Loucy (cell line): ENCODE measurements at regions not wholly inside any gene's neighbourhood (a gene's known extent, or its start where the extent isn't known, plus 50 kb on each side); places are given as distances from the start of the nearest gene placed in this dataset.
A peak's percentile ranks its signal among the peaks of the same experiment; 100 is the strongest.

Experiments used
- H2AFZ ChIP-seq: fragments of 200-600 bp; sonication (generic); 2 replicates; pipeline ENCODE4 v1.6.0; 2016; ENCODE audit warnings: antibody characterized with exemption, mild to moderate bottlenecking, low read length, moderate library complexity
- H3F3A ChIP-seq: fragments of 200-600 bp; 2 replicates; pipeline ENCODE4 v1.6.0; 2016; ENCODE audit warnings: antibody characterized with exemption, low read depth, mild to moderate bottlenecking
- H3K27me3 ChIP-seq: fragments of 200-600 bp; sonication (generic); 2 replicates; pipeline ENCODE4 v1.6.1; 2014; ENCODE audit warnings: low read length, mild to moderate bottlenecking; ENCODE audit not compliant: insufficient read depth, poor library complexity, severe bottlenecking
- H3K36me3 ChIP-seq: fragments of 200-600 bp; sonication (generic); 2 replicates; pipeline ENCODE4 v1.6.1; 2016; ENCODE audit warnings: low read length; ENCODE audit not compliant: insufficient read depth
- H3K4me1 ChIP-seq: fragments of 200-600 bp; sonication (generic); 2 replicates; pipeline ENCODE4 v1.5.1; 2014; ENCODE audit warnings: low read length, mild to moderate bottlenecking; ENCODE audit not compliant: insufficient read depth, poor library complexity, severe bottlenecking
- H3K4me2 ChIP-seq: fragments of 200-600 bp; sonication (generic); 2 replicates; pipeline ENCODE4 v1.6.0; 2014; ENCODE audit warnings: antibody characterized with exemption, low read length, low read depth, mild to moderate bottlenecking; ENCODE audit not compliant: poor library complexity, severe bottlenecking
- H3K4me3 ChIP-seq: fragments of 200-600 bp; sonication (generic); 2 replicates; pipeline ENCODE4 v1.5.1; 2014; ENCODE audit warnings: low read length, mild to moderate bottlenecking, mixed read lengths; ENCODE audit not compliant: poor library complexity, severe bottlenecking
- H3K79me2 ChIP-seq: fragments of 200-600 bp; sonication (generic); 2 replicates; pipeline ENCODE4 v1.6.1; 2014; ENCODE audit warnings: low read length; ENCODE audit not compliant: insufficient read depth
- H3K9ac ChIP-seq: fragments of 200-600 bp; sonication (generic); 2 replicates; pipeline ENCODE4 v1.6.0; 2014; ENCODE audit warnings: mild to moderate bottlenecking, low read depth, low read length, moderate library complexity; ENCODE audit not compliant: poor library complexity, severe bottlenecking
- H3K9me2 ChIP-seq: fragments of 200-600 bp; sonication (generic); replicated peaks from 2 replicates; pipeline ENCODE4 v1.6.1; 2016; ENCODE audit warnings: low read depth, low read length, mixed read lengths
- H3K9me3 ChIP-seq: fragments of 200-600 bp; sonication (generic); 2 replicates; pipeline ENCODE4 v1.6.1; 2014; ENCODE audit warnings: mild to moderate bottlenecking, antibody characterized with exemption, low read length, low read depth; ENCODE audit not compliant: insufficient read depth
- H4K20me1 ChIP-seq: fragments of 200-600 bp; sonication (generic); 2 replicates; pipeline ENCODE4 v1.6.0; 2014; ENCODE audit warnings: antibody characterized with exemption, low read length, mild to moderate bottlenecking; ENCODE audit not compliant: insufficient read depth, poor library complexity, severe bottlenecking
- CTCF ChIP-seq: fragments of 200-600 bp; sonication (generic); conservative IDR thresholded peaks from 2 replicates; pipeline ENCODE4 v1.5.1; 2014; ENCODE audit warnings: mild to moderate bottlenecking, antibody characterized with exemption, low read length
- EZH2phosphoT487 ChIP-seq: fragments of 200-600 bp; IDR thresholded peaks from 2 replicates; pipeline ENCODE4 v1.6.1; 2018; ENCODE audit warnings: antibody characterized with exemption, mild to moderate bottlenecking, moderate library complexity, borderline replicate concordance

- Histone ChIP-seq H3K27me3 (no peaks in the 10 kb centered on the region), H2AFZ (no peak overlapping the region), H3K79me2 (no peaks in the 10 kb centered on the region), H3K9me3 (no peaks in the 10 kb centered on the region), H3F3A (no peaks in the 10 kb centered on the region), H3K9me2 (no peaks in the 10 kb centered on the region), H3K4me3 (no peak overlapping the region), H3K4me2 (no peak overlapping the region), H3K36me3 (no peaks in the 10 kb centered on the region), H3K9ac (no peak overlapping the region), H4K20me1 (no peaks in the 10 kb centered on the region), H3K4me1 (no peaks in the 10 kb centered on the region)
- TF ChIP-seq EZH2phosphoT487 (no peak), CTCF (peak; percentile 49)
Measured at GRCh38 chr13:80923907-80924306, 583.0 kb upstream of the SPRY2 start.

- H3K4me3 ChIP-seq: no peak overlapping the region
- H3K36me3 ChIP-seq: no peaks in the 10 kb centered on the region
- H3K27me3 ChIP-seq: no peaks in the 10 kb centered on the region
- H3F3A ChIP-seq: no peaks in the 10 kb centered on the region
- H3K4me2 ChIP-seq: no peak overlapping the region
- no peaks in the 10 kb centered on the region for H3K4me1 ChIP-seq
- no peaks in the 10 kb centered on the region for H3K9me2 ChIP-seq
- no peaks in the 10 kb centered on the region for H4K20me1 ChIP-seq
- 0 out of 2 replicates have a peak overlapping the region, but pooled peaks have one; percentile 30 for H2AFZ ChIP-seq
- TF ChIP-seq CTCF (no peak), EZH2phosphoT487 (no peak)
- H3K9me3 ChIP-seq: no peaks in the 10 kb centered on the region
- H3K79me2 ChIP-seq: no peaks in the 10 kb centered on the region
- no peak overlapping the region for H3K9ac ChIP-seq
Measured at GRCh38 chr13:80921971-80922370, 581.0 kb upstream of the SPRY2 start.

GRCh38 chr13:80921541-80921940 lies 580.6 kb upstream of the SPRY2 start:
- Histone ChIP-seq H3F3A (no peaks in the 10 kb centered on the region), H2AFZ (0 out of 2 replicates have a peak overlapping the region, but pooled peaks have one; percentile 30), H3K27me3 (no peaks in the 10 kb centered on the region), H3K36me3 (no peaks in the 10 kb centered on the region), H3K9ac (no peak overlapping the region), H3K9me3 (no peaks in the 10 kb centered on the region), H3K79me2 (no peaks in the 10 kb centered on the region), H3K4me3 (no peak overlapping the region), H4K20me1 (no peaks in the 10 kb centered on the region), H3K4me2 (no peak overlapping the region), H3K9me2 (no peaks in the 10 kb centered on the region), H3K4me1 (no peaks in the 10 kb centered on the region)
- TF ChIP-seq CTCF (no peak), EZH2phosphoT487 (no peak)
